CD4-positive, alpha-beta T cell treated with Interleukin-6 for 4 hours (primary cell): ENCODE measurements at regions not wholly inside any gene's neighbourhood (a gene's known extent, or its start where the extent isn't known, plus 50 kb on each side); places are given as distances from the start of the nearest gene placed in this dataset.
"Not testable (repeated sequence)": the region's sequence is repeated elsewhere in the genome, so short reads cannot be mapped to it uniquely, and the experiment has no call there.

Experiments
- DNase-seq: peaks from one replicate; pipeline ENCODE4 v3.0.0-alpha.2; 2020; ENCODE audit warnings: mixed read lengths

DNA sequence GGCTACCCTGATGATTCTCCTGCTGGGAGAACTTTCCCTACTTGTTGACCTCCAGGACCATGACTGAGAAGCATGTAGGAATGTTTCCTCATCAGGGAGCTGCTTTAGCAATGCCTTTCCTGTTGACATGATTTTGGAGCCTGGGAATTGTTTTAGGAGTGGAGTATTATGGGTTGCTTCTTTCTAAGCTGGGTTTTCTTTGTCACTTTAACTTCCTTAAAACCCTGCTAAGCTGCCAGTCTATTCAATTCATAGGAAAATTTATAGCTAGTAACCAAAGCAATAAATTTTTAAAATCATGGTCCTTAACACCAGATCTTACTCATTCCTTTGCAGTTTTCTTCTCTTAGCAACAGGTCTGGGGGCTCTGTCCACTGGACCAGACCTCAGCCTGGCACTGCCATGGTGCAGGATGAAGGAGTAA is 125.6 kb upstream of the TACR1 start:
- no peak for DNase-seq

DNA sequence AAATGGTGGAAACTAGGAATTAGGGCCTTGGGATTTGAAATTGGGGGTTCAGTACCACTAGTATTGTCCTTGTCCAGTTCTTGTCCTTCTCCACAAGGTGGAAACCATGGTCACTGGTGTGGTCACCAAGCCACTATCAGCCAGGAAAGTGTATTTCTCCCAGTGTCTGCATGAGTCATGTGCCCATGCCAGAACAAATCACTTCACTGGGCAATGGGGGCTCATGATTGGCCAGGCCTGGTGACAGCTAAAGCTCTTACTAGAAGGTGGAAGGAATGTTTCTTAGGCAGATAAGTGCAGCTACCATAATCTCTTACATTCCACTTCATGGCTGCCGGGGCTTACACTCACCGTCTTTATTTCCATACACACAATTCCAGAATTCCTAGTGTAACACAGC is 124.8 kb upstream of the TACR1 start:
- no peak for DNase-seq

DNA sequence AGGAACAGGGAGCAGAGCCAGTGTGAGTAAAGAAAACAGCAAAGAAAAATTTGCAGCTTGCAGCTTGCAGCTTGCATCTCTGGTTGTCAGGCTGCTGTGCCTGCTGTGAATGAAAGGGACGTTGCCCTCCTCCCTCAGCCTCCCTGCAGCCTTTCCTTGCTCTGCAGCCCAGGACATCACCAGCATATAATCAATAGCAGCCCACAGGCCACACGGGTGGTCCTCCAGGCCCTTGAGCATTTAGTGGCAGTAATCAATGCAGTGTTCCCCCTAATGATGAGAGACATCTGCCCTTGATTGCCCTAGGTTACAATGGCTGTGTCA is 122.2 kb upstream of the TACR1 start:
- no peak for DNase-seq

DNA sequence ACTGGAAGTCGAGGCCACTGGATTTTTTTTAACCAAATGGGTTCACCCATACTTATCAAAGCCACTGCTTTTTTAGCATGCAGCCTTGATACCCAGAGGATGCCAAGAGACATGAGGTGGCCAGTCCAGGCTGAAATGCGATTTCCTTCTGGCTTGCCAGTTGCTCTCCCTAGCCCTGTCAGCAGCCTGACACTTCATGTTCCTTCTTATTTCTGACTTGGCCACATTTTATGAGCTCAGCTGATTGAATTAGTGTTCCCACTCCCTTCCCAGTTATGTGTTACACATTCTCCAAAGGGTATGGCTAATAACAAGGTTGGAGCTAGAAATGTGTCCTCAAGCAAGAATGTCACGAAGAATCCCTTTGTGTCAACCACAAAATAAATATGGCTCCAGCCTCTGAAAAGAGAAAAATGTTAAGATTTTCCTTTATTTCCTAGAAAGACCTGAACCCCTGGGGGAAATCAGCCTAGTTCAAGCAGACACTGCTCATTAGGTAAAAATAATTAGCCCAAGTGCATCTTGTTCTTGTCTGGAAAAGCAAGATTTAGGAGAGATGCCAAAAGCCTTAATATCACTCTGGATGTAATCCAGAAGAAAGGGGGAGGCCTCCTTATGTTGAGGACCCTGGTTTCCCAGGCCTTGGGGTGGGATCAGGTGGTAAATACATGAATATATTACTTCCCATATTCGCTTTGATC is 121.7 kb upstream of the TACR1 start:
- no peak for DNase-seq

DNA sequence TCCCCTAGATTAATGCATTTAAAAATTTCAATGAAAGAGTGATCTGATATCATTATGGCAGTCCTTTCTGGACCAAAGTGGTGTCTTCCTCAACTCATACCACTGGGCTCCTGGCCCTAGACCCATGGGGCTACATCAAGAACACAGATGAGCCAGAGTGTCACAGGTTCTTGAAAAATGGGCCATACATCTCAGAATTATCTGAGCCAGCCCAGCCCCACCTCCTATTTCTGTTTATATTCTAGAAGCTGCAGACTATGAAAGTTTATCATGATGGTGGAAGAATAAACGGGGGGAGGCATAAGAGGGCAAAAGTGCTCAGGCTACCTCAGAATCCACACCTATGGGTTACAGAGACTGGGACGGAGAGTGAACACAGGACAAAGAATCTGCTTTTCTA is 120.6 kb upstream of the TACR1 start:
- no peak for DNase-seq

DNA sequence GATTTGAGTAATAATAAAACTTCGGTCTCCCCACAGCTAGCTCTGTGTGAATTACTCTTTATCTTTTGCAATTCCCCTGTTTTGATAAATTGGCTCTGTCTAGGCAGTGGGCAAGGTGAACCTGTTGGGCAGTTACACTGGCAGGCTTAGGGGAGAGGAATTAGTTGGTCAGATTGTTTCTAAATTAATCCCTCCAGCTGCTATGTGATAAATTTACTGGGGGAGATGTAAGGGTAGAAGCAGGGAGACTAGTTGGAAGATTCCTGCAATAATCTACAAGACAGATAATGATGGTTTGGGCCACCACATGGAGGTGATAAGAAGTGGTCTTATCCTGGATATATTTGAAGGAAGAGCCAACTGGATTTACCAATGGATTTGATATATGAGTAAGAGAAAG is 118.5 kb upstream of the TACR1 start:
- DNase-seq: no peak

DNA sequence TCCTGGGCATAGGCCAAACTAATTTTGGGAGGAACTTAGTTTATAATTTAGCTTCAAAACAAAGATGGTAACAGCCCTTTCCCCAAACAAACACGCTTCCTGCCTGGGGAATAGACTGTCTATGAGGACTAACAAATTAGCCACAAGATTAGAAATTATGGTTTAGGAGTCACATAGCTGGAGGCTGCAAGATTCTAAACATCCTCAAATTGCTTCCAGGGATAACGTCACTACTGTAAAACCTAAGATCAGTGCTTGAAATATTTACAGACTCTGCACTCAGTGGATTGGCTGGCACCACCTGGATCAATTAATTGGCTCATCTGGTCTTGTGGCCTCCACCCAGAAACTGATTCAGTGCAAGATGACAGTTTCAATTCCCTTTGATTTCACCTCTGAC is 118.0 kb upstream of the TACR1 start:
- no peak for DNase-seq

DNA sequence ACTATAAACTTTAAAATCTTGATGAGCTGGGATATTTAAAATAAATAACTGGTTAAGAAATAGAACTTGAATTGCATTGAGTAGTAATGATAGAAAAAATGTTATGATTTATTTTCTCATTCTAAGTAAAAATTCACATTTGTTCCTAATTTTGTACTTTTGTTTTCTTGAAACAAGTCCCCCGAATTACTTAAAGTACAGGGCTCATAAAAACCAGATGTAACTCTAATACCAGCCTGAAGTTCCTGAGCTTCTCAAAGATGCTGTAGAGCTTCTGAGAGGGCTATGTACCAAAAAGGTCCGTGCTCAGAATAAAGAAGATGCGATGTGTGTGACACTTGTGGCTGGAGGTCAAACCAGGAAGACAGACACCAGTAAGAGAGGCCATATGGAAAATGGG is 116.1 kb upstream of the TACR1 start:
- DNase-seq: no peak

DNA sequence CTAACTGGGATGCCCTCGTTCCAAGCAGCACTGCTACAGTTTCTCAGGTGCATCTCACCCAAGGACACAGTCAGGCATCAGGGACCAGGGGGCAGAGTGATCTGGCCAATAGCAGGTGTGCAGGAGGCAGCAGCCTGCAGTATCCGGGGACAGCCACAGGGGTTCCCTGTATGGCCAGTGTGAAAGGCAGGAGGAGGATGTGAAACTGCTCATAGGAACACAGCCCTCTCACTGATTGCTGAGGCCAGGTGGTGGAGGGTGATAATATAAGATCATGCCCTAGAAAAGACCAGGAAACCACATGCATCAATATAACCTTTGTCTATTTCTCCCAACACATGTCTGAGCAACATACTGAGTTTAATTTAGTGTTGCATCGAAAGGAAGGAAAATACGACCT is 112.7 kb upstream of the TACR1 start:
- no peak for DNase-seq

DNA sequence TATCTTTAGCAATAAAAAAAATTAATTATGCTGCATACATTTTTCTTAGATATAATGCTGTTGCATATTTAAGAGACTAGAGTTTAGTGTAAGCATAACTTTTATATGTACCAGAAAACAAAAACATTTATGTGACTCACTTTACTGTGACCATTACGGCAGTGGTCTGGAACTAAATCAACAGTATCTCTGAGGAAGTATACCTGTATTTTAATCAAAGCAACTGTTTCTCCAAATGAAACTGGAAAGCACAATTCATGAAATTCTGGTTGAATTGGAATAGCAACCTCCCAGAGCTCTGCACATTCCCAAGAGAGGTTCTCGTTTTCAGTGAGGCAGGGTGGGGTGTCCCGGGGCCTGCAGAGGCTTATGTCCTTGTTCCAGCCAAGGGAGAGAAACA is 112.2 kb upstream of the TACR1 start:
- no peak for DNase-seq

DNA sequence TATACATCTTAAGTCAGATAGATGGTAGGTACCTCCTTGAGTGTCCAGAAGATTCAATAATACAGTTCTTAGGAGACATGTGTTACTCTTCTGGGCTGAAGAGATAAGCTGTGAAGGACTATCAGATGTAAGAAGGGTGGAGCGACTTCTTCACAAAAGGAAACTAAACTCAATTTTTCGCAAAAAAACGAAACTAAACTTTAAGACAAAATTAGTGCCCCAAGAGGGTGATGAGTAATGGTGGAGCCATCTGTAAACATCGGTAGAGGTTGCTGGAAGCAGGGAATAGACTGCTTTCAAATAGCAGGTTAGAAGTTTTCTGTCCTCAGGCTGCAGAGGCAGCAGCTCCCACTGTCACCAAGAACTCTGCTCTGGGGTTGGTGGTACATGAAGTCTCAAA is 111.6 kb upstream of the TACR1 start:
- no peak for DNase-seq

DNA sequence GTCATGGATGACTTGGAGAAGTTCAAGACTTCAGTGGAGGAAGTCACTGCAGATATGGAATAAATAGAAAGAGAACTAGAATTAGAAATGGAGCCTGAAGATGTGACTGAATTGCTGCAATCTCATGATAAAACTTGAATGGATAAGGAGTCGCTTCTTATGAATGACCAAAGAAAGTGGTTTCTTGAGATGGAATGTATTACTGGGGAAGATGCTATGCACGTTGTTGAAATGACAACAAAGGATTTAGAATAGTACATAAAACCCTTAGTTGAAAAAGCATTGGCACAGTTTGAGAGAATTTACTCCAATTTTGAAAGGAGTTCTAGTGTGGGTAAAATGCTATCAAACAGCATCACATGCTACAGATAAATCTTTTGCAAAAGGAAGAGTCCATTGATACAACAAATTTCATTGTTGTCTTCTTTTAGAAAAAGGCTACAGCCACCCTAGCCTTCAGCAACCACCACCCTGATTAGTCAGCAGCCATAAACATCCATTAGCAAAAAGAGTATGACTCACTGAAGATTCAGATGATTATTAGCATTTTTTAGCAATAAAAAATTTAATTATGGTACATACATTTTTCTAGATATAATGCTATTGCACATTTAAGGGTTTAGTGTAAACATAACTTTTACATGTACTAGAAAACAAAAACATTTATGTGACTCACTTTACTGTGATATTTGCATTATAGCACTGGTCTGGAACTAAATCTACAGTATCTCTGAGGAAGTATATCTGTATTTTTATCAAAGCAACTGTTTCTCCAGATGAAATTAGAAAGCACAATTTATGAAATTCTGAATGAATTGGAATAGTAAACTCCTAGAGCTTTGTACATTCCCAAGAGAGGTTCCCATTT is 110.5 kb upstream of the TACR1 start:
- DNase-seq: no peak

DNA sequence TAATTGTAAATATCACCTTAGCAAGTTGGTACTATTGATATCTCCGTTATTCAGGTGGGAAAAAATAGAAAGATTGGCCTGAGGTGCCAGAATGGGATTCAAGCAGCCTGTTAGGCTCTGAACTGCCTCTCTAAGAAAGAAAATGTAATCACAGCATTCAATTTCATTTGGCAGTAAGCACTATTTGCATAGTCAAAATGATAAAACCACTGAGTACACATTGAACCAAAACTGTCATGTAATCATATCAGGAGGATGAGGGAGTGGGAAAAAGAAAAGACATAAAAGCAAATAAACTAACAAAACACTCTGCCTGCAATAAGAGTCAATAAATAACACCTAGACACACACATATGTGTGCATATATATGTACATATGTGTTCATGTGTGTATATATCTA is 103.9 kb upstream of the TACR1 start:
- no peak for DNase-seq

DNA sequence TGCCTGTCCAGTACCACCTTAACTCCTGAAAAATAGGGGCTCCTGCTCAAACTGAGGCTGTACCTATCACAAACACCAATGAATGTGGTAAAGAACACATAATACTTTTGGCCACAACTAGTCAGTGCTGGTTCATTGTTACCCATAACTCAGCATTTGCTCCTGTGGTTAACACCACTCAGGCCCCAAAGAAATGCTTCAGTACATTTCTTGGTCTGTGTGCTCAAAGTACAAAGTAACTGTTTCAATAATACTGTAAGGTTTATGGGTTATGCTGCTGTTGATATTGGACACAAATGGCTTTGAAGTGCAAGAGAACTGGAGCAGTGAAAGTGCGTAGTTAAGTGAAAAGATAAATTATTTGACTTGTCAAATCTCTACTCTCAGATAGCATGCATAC is 95.0 kb upstream of the TACR1 start:
- no peak for DNase-seq

DNA sequence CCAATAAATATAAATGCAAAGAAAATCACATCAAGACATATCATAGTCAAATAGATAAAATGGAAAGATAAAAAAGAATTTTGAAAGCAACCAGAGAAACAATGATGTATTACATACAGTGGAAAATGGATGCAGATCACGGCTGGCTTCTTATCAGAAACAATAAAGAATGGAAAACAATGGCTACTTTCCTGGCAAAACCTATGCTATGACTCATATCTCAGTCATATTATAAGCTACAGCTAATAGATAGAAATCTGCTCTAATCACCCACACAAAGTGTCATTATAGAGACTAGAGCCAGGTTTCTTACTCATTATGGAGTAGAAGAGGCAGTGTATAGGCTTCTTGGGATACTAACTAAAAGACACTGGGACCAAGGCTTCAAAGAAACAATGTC is 93.5 kb upstream of the TACR1 start:
- DNase-seq: no peak

DNA sequence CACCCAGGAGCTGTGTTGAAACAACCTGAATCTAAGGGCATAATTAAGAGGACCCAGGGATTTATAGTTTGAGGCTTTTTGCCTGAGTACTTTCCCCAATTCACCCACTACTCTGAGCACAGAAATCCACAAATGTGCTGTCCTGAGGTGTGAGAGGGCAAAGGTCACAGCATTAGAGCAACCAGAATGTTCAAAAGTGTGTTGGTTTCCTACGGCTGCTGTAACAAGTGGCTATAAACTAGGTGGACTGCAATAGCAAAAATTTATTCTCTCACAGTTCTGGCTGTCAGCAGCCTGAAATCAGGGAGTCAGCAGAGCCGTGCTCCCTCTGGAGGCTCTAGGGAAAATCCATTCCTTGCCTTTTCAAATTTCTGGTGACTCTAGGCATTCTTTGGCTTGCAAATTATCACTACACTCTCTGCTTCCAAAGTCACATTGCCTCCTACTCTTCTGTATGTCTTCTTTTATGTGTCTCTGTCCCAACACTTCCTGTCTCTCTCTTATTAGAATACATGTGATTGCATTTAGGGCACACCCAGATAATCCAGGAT is 91.4 kb upstream of the TACR1 start:
- no peak for DNase-seq

DNA sequence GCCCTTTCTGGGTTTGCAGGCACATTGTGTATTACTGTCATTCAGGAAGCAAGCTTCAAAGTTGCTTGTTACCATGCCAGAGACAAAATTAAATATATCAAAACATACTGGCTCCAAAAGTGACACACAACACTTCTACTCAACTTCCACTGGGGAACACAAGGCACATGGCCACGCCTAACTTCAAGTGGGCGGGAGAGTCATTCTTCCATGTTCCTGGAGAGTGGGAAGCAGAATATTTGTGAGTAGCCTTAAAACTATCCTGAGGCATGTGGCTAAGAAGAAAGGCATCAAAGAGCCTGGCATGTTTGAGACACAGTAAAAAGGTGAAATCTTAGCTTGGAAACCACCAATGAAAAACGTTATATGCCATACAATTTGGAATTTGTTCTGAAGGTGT is 90.5 kb upstream of the TACR1 start:
- no peak for DNase-seq

DNA sequence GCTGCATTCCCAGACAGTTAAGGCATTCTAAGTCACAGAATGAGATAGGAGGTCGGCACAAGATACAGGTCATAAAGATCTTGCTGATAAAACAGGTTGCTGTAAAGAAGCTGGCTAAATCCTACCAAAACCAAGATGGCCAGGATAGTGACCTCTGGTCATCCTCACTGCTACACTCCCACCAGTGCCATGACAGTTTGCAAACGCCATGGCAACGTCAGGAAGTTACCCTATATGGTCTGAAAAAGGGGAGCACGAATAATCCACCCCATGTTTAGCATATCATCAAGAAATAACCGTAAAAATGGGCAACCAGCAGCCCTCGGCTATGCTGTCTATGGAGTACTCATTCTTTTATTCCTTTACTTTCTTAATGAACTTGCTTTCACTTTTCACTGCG is 89.9 kb upstream of the TACR1 start:
- DNase-seq: not testable (repeated sequence)

DNA sequence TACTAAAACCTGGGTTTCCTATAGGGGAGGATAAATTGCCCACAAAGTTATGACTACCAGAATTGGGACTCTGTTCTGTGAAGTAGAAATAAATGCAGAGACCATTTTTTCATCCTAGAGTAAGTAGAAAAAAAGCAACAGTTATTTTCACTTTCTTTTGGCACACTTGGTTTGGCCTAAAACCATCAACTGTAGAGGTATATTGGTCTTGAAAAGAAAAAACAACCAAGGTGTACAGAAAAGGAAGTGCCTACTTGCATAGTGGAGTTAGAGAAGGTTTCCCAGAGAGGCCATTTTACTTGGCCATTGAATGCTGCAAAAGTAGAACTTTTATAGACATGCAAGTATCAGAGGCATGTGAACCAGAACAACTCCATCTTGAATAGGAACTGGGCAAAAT is 89.4 kb upstream of the TACR1 start:
- DNase-seq: no peak

DNA sequence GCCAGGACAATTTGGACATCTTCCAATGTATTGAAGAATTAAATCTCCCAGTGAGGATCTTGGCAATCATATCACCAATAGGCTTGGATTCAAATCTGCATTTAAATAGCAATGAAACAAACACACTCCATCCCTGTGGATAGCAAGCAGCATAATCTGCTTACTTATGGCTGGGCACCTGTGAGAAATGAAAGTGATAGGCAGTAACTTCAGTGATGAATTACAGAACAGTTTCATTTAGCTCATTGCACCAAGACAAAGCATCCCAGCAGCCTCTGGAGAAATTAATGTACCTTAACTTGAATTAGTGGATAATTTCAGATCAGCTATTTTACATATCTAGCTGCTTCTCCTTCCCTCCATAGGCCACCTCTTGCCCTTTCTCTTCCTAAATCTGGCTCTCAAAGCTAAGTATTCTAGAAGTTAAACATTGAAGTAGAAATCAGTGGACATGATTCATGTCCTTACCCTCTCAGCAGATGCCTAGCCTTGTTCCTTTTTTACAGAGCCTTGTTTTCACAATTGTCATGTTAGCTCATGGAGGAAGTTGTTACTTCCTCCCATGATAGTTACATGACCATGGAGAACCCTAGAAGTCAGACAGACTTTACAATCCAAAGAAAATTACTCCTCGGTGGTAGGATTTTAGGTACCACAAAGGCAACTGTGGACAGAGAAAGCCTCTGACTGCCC is 88.5 kb upstream of the TACR1 start:
- no peak for DNase-seq

DNA sequence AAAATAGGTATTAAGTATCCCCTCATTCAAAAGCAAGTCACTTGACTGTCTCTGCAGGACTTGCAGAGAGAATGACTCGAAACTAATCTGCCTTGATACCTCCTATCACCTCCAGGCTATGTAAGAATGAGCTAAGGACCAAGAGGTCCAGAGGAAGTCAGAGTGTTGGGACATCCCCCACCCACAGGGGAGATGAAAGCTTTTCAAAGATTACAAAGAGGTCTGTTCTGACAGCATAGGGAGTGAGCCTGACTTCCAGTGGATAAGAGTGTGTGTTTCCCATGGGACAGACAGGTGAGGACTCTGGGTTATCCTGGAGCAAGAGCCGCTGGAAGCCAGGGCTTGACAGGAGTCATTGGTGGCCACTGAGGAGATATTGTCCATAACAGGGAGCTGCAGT is 85.0 kb upstream of the TACR1 start:
- no peak for DNase-seq

DNA sequence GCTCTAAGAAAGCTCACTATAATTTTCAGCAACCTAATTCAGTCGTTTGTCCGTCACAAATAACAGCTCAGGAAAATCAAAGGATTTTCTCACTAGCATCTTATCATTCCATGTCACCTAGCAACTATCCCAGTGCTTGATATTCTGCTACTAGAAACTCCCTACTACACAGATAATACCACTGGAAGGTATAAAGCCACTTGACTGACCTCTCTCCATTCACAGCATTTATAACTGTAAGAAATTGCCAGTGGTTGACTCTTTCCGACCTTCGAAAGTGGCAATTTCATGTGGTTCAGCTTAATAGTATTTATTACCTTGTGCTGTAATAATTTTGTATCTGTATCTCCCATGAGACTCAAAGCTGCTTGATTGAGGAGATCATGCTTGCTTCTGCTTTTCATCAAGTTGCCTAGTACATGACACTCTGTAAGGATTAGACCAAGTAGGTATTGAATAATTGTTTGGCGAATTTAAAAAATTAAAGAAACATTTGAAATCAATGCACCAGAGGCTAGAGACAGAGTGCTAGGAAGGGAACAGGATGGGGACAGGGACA is 79.6 kb upstream of the TACR1 start:
- no peak for DNase-seq

DNA sequence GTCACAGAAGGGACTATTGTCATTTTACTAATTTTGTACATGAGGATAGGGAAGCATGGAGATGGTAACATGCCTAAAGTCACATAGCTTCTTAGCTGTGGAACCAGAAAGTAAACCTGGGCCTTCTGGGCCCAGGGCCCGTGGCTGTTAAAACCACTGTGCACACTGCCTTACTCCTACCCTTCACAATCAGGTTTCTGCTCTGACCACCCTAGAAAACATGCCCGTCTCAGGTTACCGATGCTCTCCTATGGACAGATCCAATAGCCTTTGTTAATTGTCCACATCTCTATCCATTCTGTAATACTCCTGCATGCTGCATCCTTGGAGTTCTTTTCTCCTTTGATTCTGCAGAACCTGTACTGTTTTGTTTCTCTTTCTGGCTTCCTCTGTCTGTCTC is 79.0 kb upstream of the TACR1 start:
- DNase-seq: no peak

DNA sequence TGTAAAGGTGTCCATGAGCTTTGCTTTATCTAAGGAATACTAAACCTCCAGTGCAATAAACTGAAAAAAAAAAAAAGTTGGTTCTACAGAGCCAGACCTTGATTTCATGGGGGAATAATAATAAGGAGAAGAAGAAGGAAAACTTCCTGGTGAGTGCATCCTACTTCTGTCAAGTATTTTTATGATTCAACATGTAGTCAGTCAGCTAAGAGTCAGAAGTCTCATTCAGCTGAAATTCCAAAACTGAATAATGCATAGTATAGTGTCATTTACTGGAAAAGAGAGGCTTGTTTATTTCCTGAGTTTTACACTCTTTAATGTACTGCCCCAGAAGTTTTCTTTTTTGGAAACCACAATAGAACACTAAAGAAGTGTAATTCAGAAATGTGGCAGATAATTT is 77.8 kb upstream of the TACR1 start:
- no peak for DNase-seq
